ENCODE measurements at regions not wholly inside any gene's neighbourhood (a gene's known extent, or its start where the extent isn't known, plus 50 kb on each side); places are given as distances from the start of the nearest gene placed in this dataset.
"Not testable (repeated sequence)": the region's sequence is repeated elsewhere in the genome, so short reads cannot be mapped to it uniquely, and the experiment has no call there.

DNA sequence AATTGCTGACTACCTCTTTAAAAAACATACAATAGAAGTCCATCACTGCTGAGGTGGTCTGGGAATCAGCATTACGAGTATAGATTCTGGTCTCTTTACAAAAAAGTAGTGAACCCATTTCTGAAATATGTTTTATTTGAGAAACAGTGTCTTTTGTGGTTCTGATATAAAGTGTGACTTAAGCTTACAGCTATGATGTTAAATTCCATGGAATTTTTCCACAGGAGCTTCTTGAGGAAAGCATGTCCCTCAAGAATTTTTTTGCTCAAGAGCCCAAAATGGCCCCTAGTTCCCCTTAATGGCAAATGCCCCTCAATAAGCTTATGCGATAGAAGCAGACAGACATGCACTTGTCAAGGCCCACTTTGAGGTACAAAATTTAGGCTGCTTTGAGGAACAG, 265.7 kb downstream of the FAM170A start:
- DNase-seq (ENCODE audit: low read depth) = no peak

DNA sequence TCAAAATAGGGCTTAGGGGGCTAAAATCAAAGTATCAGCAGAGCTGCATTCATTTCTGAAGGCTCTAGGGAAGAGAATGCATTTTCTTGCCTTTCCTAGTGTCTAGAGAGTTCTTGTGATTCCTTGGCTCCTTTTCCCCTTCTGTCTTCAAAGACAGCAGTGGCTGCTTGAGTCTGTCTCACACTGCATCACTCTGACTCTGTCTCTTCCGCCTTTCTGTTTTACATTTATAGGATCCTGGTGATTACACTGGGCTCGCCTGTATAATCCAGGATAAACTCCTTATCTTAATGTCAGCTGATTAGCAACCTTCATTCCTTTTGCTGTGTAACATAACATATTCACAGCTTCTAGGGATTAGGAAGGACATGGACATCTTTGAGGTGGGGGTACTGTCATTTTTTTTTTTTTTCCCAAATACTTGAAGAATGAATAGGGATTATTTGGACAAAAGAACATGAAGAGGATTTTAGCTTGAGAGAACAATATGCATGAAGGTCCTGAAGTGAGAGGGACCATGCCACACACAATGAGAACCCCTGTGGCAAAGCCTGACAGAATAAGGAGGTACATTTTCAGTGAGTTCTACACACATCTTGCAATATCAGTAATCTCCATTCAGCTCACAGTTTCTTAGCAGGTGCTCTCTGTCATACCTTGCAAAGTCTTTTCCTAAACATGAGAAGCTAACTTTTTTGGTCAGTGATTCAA, 267.6 kb downstream of the FAM170A start:
- no peak for DNase-seq (ENCODE audit: low read depth)

GRCh38 chr5:119897537-119898370, 268.4 kb downstream of the FAM170A start:
- peak; percentile 9 for DNase-seq (ENCODE audit: low read depth)

DNA sequence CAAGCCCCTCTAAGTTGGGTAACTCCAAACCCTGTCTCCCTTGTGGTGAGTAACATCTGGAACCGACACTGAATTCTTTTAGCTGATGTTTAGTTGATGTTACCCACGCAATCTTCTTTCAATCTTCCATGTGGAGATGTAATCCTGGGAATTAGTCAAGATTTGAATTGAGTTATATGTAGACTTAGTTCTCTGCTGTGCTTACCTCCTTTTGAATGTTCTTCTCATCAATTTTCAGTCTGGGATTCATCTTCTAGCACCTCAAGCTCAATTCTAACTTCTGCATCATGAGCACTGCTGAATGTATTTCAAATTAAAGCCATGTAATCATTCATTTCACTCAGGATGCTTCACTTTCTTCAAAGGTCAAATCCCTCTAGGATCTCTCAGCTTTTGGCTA, 270.6 kb downstream of the FAM170A start:
- no peak for DNase-seq (ENCODE audit: low read depth)

GRCh38 chr5:119902593-119902992, 273.2 kb downstream of the FAM170A start:
- no peak for DNase-seq (ENCODE audit: low read depth)

- DNase-seq (ENCODE audit: low read depth) = no peak
Observed at GRCh38 chr5:119913425-119913824, 284.1 kb downstream of the FAM170A start.

DNA sequence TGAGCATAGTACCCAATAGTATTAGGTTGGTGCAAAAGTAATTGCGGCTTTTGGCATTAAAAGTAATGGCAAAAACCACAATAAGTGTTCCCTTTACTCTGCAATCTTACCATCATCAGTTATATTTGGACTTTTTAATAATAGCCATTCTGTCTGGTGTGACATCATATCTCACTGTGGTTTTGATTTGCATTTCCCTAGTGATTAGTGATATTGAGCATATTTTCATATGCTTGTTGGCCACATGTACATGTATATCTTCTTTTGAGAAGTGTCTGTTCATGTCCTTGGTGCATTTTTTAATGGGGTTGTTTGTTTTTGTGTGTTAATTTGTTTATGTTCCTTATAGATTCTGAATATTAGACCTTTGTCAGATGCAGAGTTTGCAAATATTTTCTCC, 289.9 kb downstream of the FAM170A start:
- no peak for DNase-seq (ENCODE audit: low read depth)

- DNase-seq (ENCODE audit: low read depth) = no peak
Observed at GRCh38 chr5:119926301-119926700, 296.9 kb downstream of the FAM170A start.

DNA sequence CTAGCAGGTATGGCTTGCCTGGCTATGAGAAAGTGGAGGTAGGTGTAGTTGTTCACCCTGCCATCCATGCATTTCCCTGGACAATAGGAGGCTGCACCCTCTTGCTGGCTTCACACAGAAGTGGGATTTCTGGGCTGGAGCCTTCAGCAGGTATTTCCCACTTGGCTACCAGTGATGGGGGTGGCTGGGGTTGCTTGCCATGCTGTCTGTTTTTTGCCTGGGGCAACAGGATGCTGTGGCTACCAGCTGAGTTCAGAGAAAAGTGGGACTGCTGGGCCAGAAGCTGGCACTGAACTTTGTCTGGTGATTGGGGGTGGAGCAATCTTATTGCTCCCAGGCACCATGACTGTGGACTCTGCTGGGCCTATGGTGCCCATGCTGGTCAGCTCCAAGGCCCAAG, 299.6 kb downstream of the FAM170A start:
- DNase-seq (ENCODE audit: low read depth) = no peak

- DNase-seq (ENCODE audit: low read depth) = no peak
Observed at GRCh38 chr5:119930490-119930889, 301.1 kb downstream of the FAM170A start.

DNA sequence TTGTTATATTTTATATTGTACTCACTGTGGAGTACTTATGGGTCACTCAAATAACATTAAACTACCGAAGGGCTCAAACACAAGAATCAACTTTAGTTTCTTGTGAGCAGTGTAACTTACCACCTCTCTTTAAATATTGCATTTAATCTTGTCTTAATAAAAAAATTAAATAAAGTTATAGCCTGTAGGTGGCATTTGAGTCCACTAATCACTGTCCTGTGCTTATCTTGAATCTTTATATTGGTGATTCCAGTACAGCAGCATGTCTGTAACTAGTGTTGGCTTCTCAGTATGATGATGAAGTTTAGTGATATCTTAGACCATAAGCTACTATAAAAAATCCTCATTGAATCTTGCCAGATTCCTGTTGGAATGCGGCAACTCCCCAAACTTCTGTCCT, 313.8 kb downstream of the FAM170A start:
- no peak for DNase-seq (ENCODE audit: low read depth)

DNA sequence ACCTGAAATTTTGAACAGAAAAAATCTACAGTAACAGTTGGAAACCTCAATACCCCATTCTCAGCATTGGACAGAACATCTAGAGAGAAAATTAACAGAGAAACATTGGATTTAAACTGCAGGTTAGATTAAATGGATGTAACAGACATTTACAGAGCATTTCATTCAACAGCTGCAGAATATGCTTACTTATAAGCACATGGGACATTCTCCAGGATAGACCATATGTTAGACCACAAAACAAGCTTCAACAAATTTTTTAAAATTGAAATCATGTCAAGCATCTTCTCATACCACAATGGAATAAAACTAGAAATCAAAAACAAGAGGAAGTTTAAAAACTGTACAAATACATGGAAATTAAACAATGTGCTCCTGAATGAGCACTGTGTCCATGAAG, 316.3 kb downstream of the FAM170A start:
- DNase-seq (ENCODE audit: low read depth) = no peak

DNA sequence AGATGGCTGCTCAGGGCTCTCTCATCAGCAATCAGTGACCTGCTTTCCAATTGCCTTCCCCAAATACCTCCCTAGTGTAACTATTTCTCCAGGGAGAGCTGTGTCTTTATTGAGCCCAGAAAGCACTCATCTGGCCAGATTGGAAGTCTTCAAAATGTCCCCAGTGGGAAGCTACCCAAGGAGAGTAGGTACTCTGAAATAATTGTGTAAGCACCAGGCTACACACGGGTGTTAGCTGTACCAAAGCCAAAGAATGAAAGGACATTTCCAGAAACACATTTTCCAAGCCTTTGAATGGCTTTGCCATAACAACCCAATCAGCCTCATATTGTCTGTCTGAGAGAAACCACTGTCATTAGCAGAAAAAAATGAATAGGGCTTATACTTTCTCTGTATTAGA, 318.8 kb downstream of the FAM170A start:
- no peak for DNase-seq (ENCODE audit: low read depth)

DNA sequence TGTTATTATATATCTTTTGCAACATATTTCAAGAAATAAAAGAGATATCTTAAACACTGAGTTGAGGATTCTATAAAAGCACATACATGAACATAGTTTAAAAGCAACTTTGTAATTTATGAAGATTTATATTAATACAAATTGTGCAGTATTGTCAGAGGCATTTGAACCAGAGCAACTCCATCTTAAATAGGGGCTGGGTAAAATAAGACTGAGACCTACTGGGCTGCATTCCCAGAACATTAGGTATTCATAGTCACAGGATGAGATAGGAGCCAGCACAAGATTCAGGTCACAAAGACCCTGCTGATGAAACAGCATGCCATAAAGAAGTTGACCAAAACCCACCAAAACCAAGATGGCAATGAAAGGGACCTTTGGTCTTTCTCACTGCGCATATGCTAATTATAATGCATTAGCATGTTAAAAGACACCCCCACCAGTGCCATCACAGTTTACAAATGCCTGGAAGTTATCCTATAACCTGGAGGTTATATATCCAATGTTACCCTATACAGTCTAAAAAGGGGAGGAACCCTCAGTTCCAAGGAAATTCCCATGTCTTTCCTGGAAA, 320.2 kb downstream of the FAM170A start:
- DNase-seq (ENCODE audit: low read depth) = no peak

DNA sequence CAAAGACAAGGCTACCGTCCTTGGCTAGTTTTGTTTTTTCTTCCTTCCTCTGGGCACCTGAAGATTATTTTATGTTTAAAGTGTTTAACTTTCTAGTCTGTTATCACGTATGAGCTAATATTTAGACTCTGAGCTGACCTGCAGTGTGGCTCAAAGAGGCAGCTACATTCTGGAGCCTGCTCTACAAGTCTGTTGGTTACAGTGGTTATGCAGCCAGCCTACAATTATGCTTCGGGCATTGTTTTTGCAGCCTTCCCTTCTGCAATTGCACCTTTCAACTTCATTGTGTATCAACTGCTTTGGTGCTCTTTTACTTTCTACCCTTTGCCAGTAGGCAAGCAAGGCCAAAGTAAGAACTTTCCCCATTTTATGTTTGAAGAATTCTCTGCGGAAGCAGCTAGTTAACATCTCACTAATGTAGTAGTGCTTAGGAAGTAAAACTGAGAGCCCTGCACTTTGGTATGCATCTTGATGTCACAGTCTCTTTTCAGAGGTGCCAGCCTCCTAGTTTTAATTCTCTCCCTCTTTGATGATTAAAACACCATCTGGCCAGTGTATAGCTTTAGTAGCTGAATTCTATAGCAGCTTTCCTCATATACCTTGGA, 322.1 kb downstream of the FAM170A start:
- no peak for DNase-seq (ENCODE audit: low read depth)

- DNase-seq (ENCODE audit: low read depth) = no peak
Observed at GRCh38 chr5:119953474-119953873, 324.1 kb downstream of the FAM170A start.

GRCh38 chr5:119954106-119954505, 324.7 kb downstream of the FAM170A start:
- DNase-seq (ENCODE audit: low read depth) = no peak

GRCh38 chr5:119961993-119962392, 332.6 kb downstream of the FAM170A start:
- no peak for DNase-seq (ENCODE audit: low read depth)

GRCh38 chr5:119966028-119966427, 336.7 kb downstream of the FAM170A start:
- DNase-seq (ENCODE audit: low read depth) = no peak

DNA sequence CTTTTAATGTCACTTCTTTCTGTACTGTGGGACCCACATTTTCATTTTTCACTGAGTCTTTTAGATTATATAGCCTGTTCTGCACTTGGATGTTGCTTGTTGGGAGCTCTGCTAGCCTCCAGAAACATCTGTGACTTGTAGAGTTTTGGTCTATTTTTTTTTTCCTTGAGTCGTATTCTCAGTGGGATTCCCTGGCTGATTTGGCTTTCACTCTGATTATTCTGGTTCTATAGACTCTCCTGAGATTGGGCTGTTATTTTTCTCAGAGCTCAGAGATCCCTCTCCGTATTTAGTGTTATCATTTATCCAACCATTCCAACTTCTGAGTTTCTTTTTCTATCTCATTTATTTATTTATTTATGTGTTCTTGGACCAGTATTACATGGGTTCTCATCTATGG, 339.3 kb downstream of the FAM170A start:
- DNase-seq (ENCODE audit: low read depth) = no peak

GRCh38 chr5:119987077-119987476, 357.7 kb downstream of the FAM170A start:
- DNase-seq (ENCODE audit: low read depth) = not testable (repeated sequence)

DNA sequence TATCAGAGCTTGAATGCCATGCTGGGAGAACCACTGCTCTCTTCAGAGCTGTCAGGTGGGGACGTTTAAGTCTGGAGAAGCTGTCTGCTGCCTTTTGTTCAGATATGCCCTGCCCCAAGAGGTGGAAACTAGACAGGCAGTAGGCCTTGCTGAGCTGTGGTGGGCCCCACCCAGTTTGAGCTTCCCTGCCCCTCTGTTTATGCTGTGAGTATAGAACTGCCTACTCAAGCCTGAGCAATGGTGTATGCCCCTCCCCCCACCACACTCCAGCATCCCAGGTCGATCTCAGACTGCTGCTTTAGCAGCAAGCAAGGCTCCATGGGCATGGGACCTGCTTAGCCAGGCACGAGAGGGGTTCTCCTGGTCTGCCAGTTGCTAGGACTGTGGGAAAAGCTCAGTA, 362.3 kb downstream of the FAM170A start:
- DNase-seq (ENCODE audit: low read depth) = peak; percentile 2

- DNase-seq (ENCODE audit: low read depth) = no peak
Observed at GRCh38 chr5:119996128-119996527, 366.8 kb downstream of the FAM170A start.

All from Daoy (cell line).